ENCODE measurements at regions not wholly inside any gene's neighbourhood (a gene's known extent, or its start where the extent isn't known, plus 50 kb on each side); places are given as distances from the start of the nearest gene placed in this dataset.

DNA sequence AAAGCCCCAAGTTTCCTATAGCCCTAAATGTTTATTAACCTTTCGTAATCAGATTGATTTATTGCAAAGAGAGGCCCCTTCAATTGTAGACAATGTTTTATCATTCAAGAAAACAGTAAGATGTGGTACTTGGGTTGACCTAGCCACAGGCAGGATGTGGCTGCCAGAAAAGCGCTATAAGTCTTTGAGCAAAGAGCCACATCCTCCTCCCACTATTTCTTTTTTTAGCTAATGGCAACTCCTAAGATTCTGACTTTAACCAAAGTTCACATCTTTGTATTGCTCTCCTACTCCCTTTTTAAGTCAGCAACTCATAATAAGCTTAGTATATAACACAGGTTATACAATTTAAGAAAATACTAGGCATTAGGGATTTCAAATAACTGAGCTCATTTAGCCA lies 70.7 kb upstream of the PPP3CA start:
- H3K36me3 ChIP-seq (ENCODE audit: insufficient read depth, low read length), result no peaks in the 10 kb centered on the region
- H3K27ac ChIP-seq (ENCODE audit: low read depth, low read length), result no peak overlapping the region
- FAIRE-seq (peak; percentile 43), DNase-seq (ENCODE audit: low read depth) (peak; percentile 57)
- no peaks in the 10 kb centered on the region for H4K20me1 ChIP-seq (ENCODE audit: insufficient read depth, low read length)
- Mint-ChIP-seq H3K36me3 (ENCODE audit: low read depth, unreplicated experiment) (no peaks in the 10 kb centered on the region), H3K4me1 (ENCODE audit: low read depth, unreplicated experiment) (peaks cover 6% of the 10 kb centered on the region), H3K4me3 (ENCODE audit: unreplicated experiment) (no peak overlapping the region), H3K27me3 (ENCODE audit: low read depth, unreplicated experiment) (no peaks in the 10 kb centered on the region), H3K27ac (ENCODE audit: unreplicated experiment) (no peak overlapping the region), H3K9me3 (ENCODE audit: unreplicated experiment) (no peaks in the 10 kb centered on the region)
- no peak overlapping the region for H2AFZ ChIP-seq (ENCODE audit: low read depth, low read length)
- TF ChIP-seq, protein P1, sequence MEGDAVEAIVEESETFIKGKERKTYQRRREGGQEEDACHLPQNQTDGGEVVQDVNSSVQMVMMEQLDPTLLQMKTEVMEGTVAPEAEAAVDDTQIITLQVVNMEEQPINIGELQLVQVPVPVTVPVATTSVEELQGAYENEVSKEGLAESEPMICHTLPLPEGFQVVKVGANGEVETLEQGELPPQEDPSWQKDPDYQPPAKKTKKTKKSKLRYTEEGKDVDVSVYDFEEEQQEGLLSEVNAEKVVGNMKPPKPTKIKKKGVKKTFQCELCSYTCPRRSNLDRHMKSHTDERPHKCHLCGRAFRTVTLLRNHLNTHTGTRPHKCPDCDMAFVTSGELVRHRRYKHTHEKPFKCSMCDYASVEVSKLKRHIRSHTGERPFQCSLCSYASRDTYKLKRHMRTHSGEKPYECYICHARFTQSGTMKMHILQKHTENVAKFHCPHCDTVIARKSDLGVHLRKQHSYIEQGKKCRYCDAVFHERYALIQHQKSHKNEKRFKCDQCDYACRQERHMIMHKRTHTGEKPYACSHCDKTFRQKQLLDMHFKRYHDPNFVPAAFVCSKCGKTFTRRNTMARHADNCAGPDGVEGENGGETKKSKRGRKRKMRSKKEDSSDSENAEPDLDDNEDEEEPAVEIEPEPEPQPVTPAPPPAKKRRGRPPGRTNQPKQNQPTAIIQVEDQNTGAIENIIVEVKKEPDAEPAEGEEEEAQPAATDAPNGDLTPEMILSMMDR (IDR thresholded peaks at IDR 0.05; ENCODE audit: insufficient read depth, low read depth, low read length), result no peak
- TF ChIP-seq EZH2 (IDR thresholded peaks at IDR 0.05; ENCODE audit: insufficient read depth, low read length), result no peak
- peaks cover 4% of the 10 kb centered on the region for H3K4me1 ChIP-seq (ENCODE audit: insufficient read depth, low read length)
- no peak overlapping the region for H3K4me2 ChIP-seq (ENCODE audit: low read length)
- H3K27me3 ChIP-seq (ENCODE audit: insufficient read depth, low read length), result no peaks in the 10 kb centered on the region
- H3K4me3 ChIP-seq (ENCODE audit: insufficient read depth, low read depth, low read length), result no peak overlapping the region
- H3K9ac ChIP-seq (ENCODE audit: low read length), result no peak overlapping the region
- H3K79me2 ChIP-seq (ENCODE audit: insufficient read depth, low read length), result no peaks in the 10 kb centered on the region
- no peaks in the 10 kb centered on the region for H3K9me3 ChIP-seq (ENCODE audit: insufficient read depth, low read depth, low read length)

DNA sequence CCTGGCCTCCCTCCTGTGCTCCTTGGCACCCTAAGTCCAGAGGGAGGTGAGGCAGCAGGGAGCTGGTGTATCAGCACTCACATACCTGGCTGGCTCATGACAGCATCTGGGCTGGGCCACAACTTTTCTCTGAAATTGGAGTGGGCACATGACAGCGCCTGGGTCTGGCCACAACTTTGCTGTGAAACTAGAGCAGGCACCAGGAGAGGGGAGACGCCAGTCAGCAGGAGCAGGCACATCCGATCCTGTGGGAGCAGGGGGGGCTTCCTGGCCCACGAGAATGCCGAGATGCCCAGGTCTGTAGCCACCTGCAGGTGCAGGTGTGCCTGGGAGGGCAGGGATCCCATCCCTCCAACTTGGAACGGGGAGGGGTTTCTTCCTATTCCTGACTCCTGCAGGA lies 69.7 kb upstream of the PPP3CA start:
- Histone ChIP-seq H3K9ac (ENCODE audit: low read length) (no peak overlapping the region), H3K9me3 (ENCODE audit: insufficient read depth, low read depth, low read length) (no peaks in the 10 kb centered on the region), H4K20me1 (ENCODE audit: insufficient read depth, low read length) (no peaks in the 10 kb centered on the region), H2AFZ (ENCODE audit: low read depth, low read length) (no peak overlapping the region), H3K27me3 (ENCODE audit: insufficient read depth, low read length) (no peaks in the 10 kb centered on the region), H3K27ac (ENCODE audit: low read depth, low read length) (no peak overlapping the region), H3K36me3 (ENCODE audit: insufficient read depth, low read length) (no peaks in the 10 kb centered on the region), H3K4me1 (ENCODE audit: insufficient read depth, low read length) (peaks cover 4% of the 10 kb centered on the region), H3K4me3 (ENCODE audit: insufficient read depth, low read depth, low read length) (no peak overlapping the region), H3K79me2 (ENCODE audit: insufficient read depth, low read length) (no peaks in the 10 kb centered on the region), H3K4me2 (ENCODE audit: low read length) (no peak overlapping the region)
- H3K27me3 Mint-ChIP-seq (ENCODE audit: low read depth, unreplicated experiment), result no peaks in the 10 kb centered on the region
- no peaks in the 10 kb centered on the region for H3K9me3 Mint-ChIP-seq (ENCODE audit: unreplicated experiment)
- H3K27ac Mint-ChIP-seq (ENCODE audit: unreplicated experiment), result no peak overlapping the region
- DNase-seq (ENCODE audit: low read depth) (no peak), FAIRE-seq (no peak)
- TF ChIP-seq, protein P1 (IDR thresholded peaks at IDR 0.05; ENCODE audit: insufficient read depth, low read depth, low read length), result no peak
- TF ChIP-seq EZH2 (IDR thresholded peaks at IDR 0.05; ENCODE audit: insufficient read depth, low read length), result no peak
- H3K36me3 Mint-ChIP-seq (ENCODE audit: low read depth, unreplicated experiment), result no peaks in the 10 kb centered on the region
- no peak overlapping the region for H3K4me3 Mint-ChIP-seq (ENCODE audit: unreplicated experiment)
- peaks cover 6% of the 10 kb centered on the region for H3K4me1 Mint-ChIP-seq (ENCODE audit: low read depth, unreplicated experiment)

DNA sequence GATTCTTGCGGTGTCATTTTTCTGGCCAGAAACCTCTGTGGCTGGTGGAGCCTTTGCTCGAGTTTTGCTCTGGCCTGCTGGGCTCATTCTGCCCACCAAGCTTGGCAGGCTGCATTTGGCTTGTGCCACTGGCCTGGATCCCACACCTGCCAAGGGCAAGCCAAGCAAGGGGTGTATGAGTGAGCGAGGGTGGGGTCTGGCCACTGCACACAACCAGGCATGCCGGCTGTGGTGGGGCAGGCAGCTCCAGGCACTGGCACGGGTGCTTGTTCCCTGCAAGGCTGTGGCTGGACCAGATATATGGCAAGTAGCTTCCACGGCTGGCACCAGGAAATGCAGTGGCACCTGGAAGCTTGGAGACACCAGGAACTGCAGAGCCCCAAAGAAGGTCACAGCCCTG lies 68.6 kb upstream of the PPP3CA start:
- no peak overlapping the region for H3K4me3 Mint-ChIP-seq (ENCODE audit: unreplicated experiment)
- no peaks in the 10 kb centered on the region for H3K27me3 Mint-ChIP-seq (ENCODE audit: low read depth, unreplicated experiment)
- peaks cover 4% of the 10 kb centered on the region for H3K4me1 ChIP-seq (ENCODE audit: insufficient read depth, low read length)
- no peaks in the 10 kb centered on the region for H3K36me3 Mint-ChIP-seq (ENCODE audit: low read depth, unreplicated experiment)
- H3K4me2 ChIP-seq (ENCODE audit: low read length), result no peak overlapping the region
- no peak for FAIRE-seq
- no peaks in the 10 kb centered on the region for H3K9me3 ChIP-seq (ENCODE audit: insufficient read depth, low read depth, low read length)
- no peak overlapping the region for H3K4me3 ChIP-seq (ENCODE audit: insufficient read depth, low read depth, low read length)
- TF ChIP-seq, protein P1 (IDR thresholded peaks at IDR 0.05; ENCODE audit: insufficient read depth, low read depth, low read length), result no peak
- no peak for TF ChIP-seq EZH2 (IDR thresholded peaks at IDR 0.05; ENCODE audit: insufficient read depth, low read length)
- no peak for DNase-seq (ENCODE audit: low read depth)
- H3K9ac ChIP-seq (ENCODE audit: low read length), result no peak overlapping the region
- no peak overlapping the region for H2AFZ ChIP-seq (ENCODE audit: low read depth, low read length)
- no peak overlapping the region for H3K27ac Mint-ChIP-seq (ENCODE audit: unreplicated experiment)
- H3K9me3 Mint-ChIP-seq (ENCODE audit: unreplicated experiment), result no peaks in the 10 kb centered on the region
- no peak overlapping the region for H3K27ac ChIP-seq (ENCODE audit: low read depth, low read length)
- H3K4me1 Mint-ChIP-seq (ENCODE audit: low read depth, unreplicated experiment), result peaks cover 5% of the 10 kb centered on the region
- H4K20me1 ChIP-seq (ENCODE audit: insufficient read depth, low read length), result no peaks in the 10 kb centered on the region
- no peaks in the 10 kb centered on the region for H3K27me3 ChIP-seq (ENCODE audit: insufficient read depth, low read length)
- no peaks in the 10 kb centered on the region for H3K36me3 ChIP-seq (ENCODE audit: insufficient read depth, low read length)
- H3K79me2 ChIP-seq (ENCODE audit: insufficient read depth, low read length), result no peaks in the 10 kb centered on the region

Measured in astrocyte (in vitro differentiated cells and primary cell).